GM21528 (cell line): ENCODE measurements at regions not wholly inside any gene's neighbourhood (a gene's known extent, or its start where the extent isn't known, plus 50 kb on each side); places are given as distances from the start of the nearest gene placed in this dataset.
"Not testable (repeated sequence)": the region's sequence is repeated elsewhere in the genome, so short reads cannot be mapped to it uniquely, and the experiment has no call there.

Experiments
- ATAC-seq: cut with Tn5 transposase; IDR thresholded peaks from one replicate; pipeline ENCODE4 v1.9.1; 2021; ENCODE audit warnings: mild to moderate bottlenecking, moderate library complexity; ENCODE audit not compliant: unreplicated experiment, low FRiP score

GRCh38 chr6:147666255-147666654 lies 157.8 kb downstream of the SAMD5 start:
- no peak for ATAC-seq

GRCh38 chr6:147667082-147667481 lies 158.6 kb downstream of the SAMD5 start:
- ATAC-seq: no peak

GRCh38 chr6:147674099-147674498 lies 165.6 kb downstream of the SAMD5 start:
- no peak for ATAC-seq

- ATAC-seq: no peak
Measured at GRCh38 chr6:147674794-147675193, 166.3 kb downstream of the SAMD5 start.

- ATAC-seq: no peak
Measured at GRCh38 chr6:147675281-147675680, 166.8 kb downstream of the SAMD5 start.

- no peak for ATAC-seq
Measured at GRCh38 chr6:147676495-147677199, 168.2 kb downstream of the SAMD5 start.

GRCh38 chr6:147677647-147678046 lies 169.2 kb downstream of the SAMD5 start:
- no peak for ATAC-seq

- ATAC-seq: no peak
Measured at GRCh38 chr6:147678253-147678652, 169.8 kb downstream of the SAMD5 start.

- ATAC-seq: no peak
Measured at GRCh38 chr6:147684906-147685305, 176.4 kb downstream of the SAMD5 start.

GRCh38 chr6:147689398-147689797 lies 180.9 kb downstream of the SAMD5 start:
- no peak for ATAC-seq

- no peak for ATAC-seq
Measured at GRCh38 chr6:147691446-147691845, 183.0 kb downstream of the SAMD5 start.

GRCh38 chr6:147693181-147693580 lies 184.7 kb downstream of the SAMD5 start:
- ATAC-seq: no peak

GRCh38 chr6:147694556-147694955 lies 186.1 kb downstream of the SAMD5 start:
- ATAC-seq: not testable (repeated sequence)

GRCh38 chr6:147695819-147696218 lies 187.3 kb downstream of the SAMD5 start:
- no peak for ATAC-seq

GRCh38 chr6:147699140-147699539 lies 190.7 kb downstream of the SAMD5 start:
- no peak for ATAC-seq

GRCh38 chr6:147699637-147700036 lies 191.1 kb downstream of the SAMD5 start:
- ATAC-seq: no peak

- ATAC-seq: no peak
Measured at GRCh38 chr6:147700436-147701209, 192.1 kb downstream of the SAMD5 start.

GRCh38 chr6:147704691-147705090 lies 196.2 kb downstream of the SAMD5 start:
- ATAC-seq: no peak

GRCh38 chr6:147707524-147707923 lies 199.0 kb downstream of the SAMD5 start:
- ATAC-seq: no peak

GRCh38 chr6:147708170-147708569 lies 199.7 kb downstream of the SAMD5 start:
- no peak for ATAC-seq

GRCh38 chr6:147709396-147710272 lies 201.1 kb downstream of the SAMD5 start:
- ATAC-seq: no peak
